IPS DF 19.7 (cell line): ENCODE measurements at regions not wholly inside any gene's neighbourhood (a gene's known extent, or its start where the extent isn't known, plus 50 kb on each side); places are given as distances from the start of the nearest gene placed in this dataset.

Source experiments
- DNase-seq: peaks from one replicate; pipeline ENCODE4 v3.0.0-alpha.2; 2013; ENCODE audit warnings: low read depth, low spot score

DNA sequence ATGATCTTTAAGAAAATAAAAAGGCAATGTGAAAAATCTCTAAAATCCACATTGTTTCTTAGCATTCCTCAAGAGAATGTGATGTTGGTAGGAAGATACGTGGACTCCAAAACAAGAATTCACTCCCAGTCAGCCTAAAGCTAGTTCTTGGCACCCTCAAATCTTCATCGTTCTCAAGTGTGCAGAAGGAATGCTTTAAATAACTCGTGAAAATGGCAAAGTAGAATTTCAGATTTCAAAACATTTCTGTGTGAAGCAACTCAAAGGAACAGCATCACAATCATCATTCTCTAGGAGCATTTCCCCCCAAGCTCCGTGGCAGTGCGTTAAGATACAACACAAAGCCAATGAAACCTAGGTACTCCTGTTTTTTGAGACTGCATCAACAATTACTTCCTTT is 185.1 kb upstream of the DMAC1 start:
- no peak for DNase-seq

- no peak for DNase-seq
These were observed 184.6 kb upstream of the DMAC1 start for GRCh38 chr9:7984203-7984602.

DNA sequence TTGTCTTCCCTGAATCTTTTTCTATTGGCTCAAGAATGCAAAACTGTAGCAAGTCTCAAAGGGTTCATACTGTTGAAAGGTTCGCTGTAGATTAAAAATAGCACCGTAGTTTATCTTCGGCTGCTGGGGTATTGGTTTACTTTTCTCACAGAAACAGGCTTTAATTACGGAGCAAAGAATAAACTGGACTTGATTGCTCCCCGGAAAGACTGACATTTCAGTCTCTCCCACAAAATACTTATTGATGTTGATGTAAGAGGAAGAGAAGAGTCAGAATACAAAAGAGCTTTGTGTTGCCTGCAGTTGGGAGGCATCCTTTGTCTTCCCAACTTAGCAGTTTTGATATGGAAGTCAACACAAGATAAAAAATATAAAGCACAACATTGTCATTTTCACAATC is 183.9 kb upstream of the DMAC1 start:
- DNase-seq = no peak

- DNase-seq = no peak
These were observed 183.3 kb upstream of the DMAC1 start for GRCh38 chr9:7982907-7983306.

DNA sequence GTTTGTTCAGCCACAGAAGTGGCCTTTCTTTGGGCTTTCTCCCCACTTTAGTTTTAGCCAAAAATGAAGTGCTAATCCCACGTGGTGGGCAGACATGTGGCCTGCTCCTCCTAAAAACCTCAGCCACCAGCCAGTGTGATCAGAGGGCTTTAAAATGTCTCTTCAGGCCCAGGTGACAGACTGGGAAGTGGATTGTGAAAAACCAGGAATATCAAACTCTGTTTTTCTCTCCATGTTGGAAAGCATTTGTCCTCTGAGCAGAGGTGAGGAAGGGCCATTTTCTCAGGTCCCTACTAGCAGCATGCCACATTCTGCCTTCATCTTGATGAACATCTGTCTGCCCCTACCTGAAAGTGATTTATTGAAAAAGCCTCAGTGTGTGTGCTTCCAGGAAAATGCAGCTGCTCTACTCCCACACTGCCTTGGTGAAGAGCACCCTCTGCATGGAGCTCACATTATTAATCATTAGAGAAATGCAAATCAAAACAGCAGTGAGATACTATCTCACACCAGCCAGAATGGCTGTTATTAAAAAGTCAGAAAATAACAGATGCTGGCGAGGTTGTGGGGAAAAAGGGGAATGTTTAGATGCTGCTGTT is 181.2 kb upstream of the DMAC1 start:
- no peak for DNase-seq

DNA sequence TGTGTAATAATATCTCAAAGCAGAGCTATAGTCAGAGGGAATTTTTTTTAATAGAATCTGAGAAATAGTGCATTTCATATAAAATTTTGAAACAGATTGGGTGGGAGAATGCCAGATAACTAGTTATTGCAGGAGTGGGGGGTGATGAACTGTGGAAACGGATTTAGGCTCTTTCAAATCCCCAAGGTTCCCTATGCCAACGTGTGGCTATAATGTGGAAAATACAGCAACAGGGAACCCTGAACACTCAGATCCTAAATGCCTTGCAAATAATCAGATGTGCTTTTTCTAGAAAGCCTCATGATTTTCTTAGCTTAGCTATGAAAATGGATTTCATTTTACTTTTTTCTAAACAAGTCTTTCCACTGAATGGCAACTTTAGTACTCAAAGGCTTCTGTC is 180.5 kb upstream of the DMAC1 start:
- DNase-seq = no peak

DNA sequence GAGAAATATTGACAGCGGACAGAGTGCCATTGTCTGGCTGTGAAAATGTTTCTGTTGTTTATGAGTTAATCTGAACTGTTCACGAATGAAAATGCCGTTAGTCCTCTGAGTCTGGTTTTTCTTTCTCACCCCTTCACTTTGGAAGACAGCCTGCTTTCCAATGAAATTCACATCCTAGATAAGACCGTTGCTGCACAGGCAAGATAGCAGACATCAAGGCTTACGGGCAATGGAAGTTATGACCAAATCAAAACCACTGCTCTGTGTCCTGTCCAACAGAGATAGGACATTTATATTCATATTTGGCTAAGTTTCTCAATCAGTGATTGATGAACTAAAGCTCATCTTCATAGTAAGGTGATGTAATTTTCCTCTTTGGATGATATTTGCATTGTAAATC is 180.0 kb upstream of the DMAC1 start:
- no peak for DNase-seq

DNA sequence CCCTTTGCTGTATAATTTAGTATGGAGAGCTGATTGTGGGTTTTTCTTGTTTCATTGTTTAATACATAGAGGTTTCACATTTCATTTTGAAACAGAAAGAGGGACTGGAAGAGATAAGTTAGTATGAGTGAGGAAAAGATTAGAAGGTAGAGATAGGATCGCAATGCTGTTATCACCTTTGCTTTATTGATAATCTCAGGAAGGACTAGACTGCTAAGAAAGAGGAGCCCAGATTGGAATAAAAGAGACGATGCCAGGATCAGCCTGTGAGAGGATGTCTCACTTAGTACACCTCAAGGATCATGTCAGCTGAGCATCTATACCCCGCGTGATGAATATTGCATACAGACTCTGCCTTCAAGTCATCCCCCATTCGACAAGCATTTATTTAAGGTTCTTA is 178.0 kb upstream of the DMAC1 start:
- DNase-seq = no peak

- no peak for DNase-seq
These were observed 177.3 kb upstream of the DMAC1 start for GRCh38 chr9:7976856-7977255.

DNA sequence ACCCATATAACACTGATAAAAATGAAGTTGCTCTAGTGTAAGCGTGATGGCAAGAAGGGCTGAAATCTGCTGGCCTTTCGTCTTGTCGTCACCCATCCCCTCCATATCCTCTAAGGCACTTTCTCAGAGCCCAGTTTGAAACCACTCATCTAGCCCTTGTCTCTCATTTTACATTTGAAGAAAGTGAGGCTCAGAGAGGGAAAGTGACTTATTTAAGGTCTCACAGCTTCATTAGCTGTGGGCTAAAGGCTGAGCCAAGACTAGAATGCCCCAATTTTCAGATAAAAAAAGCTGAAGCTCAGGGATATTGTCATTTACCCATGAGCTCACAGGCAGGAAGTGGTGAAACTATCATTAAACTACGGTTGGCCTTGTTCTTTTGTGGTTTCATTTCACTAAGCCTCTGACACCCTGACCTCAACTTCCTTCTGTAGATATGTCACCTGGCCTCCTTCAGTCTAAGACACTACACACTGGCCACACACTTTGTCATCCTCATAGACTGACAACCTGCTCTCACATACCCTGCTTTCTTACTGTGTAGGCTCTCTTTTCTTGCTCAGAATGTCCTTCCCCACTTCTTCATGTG is 176.7 kb upstream of the DMAC1 start:
- no peak for DNase-seq

GRCh38 chr9:7975336-7975735 is 175.8 kb upstream of the DMAC1 start:
- no peak for DNase-seq

DNA sequence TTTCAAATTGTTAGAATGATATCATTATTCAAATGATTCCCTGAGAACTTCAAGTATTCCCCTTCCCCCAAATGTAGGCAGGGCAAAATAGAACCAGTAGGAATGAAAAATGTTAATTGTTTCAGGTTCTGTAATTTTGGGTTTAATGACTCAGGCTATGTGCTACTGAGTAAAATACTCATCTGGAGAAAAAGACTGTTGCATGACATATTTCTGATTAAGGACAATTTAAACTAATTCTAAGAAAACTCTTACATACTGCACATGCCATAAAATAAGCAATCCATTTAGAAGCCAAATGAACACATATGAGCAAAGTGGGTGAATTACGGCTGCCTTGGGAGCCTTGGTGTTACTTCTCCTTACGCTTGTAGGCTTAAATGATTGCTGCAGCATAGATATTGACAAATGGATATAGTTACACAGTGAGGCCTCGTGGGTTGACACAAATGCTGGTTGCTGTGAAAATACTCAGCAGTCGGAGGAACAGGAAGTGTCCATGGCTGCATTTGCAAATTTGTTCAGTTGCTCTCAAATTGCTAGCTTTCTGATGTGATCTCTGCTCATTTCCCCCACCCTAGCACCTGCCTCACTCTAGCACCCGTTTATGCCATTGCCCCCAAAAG is 174.9 kb upstream of the DMAC1 start:
- DNase-seq = no peak

GRCh38 chr9:7973123-7973522 is 173.5 kb upstream of the DMAC1 start:
- DNase-seq = no peak

DNA sequence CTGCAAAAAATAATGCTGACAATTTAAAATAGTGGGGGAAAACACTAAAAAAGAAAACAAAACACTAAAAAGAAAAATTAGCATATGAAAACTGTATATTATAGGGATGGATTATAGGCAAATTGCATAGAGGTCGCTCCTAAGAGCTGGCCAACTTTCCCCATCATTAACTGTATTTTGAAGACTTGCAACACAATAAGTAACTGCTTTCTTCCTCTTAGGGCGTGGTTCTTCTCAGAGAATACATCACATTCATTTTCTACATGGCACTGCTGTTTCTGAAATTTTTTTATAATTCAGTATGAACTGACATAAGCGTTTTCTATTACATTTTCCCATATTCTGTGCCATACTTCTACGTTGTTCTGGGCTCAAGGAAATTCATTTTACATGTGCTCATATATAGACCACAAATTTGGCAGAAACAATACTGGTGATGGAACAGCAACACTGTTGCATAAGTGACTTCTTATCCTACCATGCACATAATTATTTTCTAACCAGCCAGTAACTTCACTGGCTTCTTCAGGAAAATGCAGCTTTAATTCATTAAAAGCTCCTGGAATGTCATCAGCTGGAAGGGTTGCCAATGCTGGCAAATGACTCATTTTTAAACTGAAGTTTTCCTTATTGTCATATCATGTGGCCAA is 171.2 kb upstream of the DMAC1 start:
- no peak for DNase-seq

DNA sequence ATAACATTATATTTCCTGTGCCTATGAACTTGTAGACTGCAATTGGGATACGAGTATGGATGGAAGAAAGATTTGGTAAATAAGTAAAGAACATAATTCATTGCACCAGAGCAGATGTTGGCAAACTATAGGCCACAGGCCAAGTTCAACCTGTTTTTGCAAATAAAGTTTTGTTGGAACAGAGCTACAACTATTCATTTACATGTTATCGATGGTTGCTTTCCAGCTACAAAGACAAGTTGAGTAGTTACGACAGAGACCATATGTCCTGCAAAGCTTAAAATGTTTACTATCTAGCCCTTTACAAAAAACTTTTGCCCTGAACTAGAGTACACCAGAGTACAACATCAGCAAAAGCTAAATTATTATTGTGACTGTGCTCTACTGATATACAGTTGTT is 169.1 kb upstream of the DMAC1 start:
- DNase-seq = no peak

DNA sequence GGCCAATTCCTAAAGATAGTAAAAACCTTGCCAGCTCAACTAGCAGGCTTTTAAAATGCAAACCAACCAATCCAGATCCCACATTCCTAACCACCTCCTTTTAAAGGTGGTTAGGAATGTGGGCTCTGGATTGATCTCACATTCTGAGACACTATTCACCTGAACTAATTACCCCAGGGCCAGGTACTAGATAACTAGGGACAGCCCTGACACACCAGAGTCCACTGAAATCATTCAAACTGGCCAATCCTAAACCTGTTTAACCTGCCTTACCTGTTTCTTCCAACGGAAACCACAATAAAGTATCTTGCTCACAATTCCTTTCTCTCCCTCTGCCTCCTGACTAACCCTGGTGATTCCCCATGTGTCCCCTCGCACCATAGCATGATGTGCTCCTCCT is 168.3 kb upstream of the DMAC1 start:
- DNase-seq = peak; percentile 40

GRCh38 chr9:7967093-7967827 is 167.7 kb upstream of the DMAC1 start:
- DNase-seq = no peak

DNA sequence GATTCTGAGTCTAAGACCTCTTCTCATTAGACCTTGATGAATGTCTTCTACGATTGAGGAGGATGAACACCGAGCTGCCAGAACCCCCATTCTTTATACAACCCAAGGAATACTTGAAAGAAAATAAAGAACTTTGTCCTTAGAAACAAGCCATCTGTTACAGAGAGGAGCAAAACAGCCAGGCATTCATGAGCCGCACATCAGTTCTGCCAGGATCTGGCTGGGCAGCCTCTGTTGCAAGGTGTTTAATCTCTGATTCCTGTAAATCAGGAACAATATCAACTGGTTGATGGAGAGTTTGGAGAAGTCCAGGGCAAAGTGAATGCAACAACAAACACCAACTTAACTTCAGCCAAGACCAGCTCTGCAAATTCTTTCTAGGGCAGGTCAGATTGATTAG is 165.5 kb upstream of the DMAC1 start:
- DNase-seq = no peak

- no peak for DNase-seq
These were observed 163.4 kb upstream of the DMAC1 start for GRCh38 chr9:7963026-7963425.

GRCh38 chr9:7961076-7961475 is 161.5 kb upstream of the DMAC1 start:
- DNase-seq = peak; percentile 15

GRCh38 chr9:7960320-7961050 is 160.9 kb upstream of the DMAC1 start:
- DNase-seq = no peak

DNA sequence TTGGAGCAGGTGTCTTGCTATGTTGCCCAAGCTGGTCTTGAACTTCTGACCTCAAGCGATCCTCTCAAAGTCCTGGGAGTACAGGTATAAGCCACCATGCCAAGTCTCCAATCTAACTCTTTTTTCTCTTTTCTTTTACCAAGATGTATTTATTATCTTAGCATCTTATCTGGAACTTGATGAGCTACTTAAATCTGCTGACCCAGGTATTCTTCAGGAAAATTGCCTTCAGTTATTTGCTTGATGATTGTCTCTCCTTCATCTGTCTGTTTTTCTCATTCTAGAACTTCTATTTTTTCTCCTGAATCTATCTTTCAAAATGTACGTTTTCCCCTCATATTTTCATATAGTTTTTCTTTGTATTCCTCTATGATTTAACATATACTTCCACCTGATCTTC is 158.2 kb upstream of the DMAC1 start:
- DNase-seq = no peak
